ENCODE measurements at regions not wholly inside any gene's neighbourhood (a gene's known extent, or its start where the extent isn't known, plus 50 kb on each side); places are given as distances from the start of the nearest gene placed in this dataset.

- H3K27me3 ChIP-seq (ENCODE audit: control insufficient read depth in 1 of 2, insufficient read depth in 2 of 2, low read length in 2 of 2) = no peaks in the 10 kb centered on the region
- no peaks in the 10 kb centered on the region for H3K4me1 ChIP-seq (ENCODE audit: insufficient read depth, low read length)
- no peaks in the 10 kb centered on the region for H3K36me3 ChIP-seq (ENCODE audit: insufficient read depth, low read length)
- H3K9ac ChIP-seq (ENCODE audit: low read length) = no peak overlapping the region
- no peak overlapping the region for H3K4me3 ChIP-seq (ENCODE audit: low read depth in 1 of 2, low read length in 2 of 2)
- no peaks in the 10 kb centered on the region for H3K9me3 ChIP-seq (ENCODE audit: low read length)
- no peak overlapping the region for H3K27ac ChIP-seq (ENCODE audit: low read depth, low read length)
These were observed 284.4 kb downstream of the PIK3R1 start for GRCh38 chr5:68499987-68500386.

GRCh38 chr5:68500813-68501212 is 285.3 kb downstream of the PIK3R1 start:
- no peaks in the 10 kb centered on the region for H3K36me3 ChIP-seq (ENCODE audit: insufficient read depth, low read length)
- H3K9ac ChIP-seq (ENCODE audit: low read length) = no peak overlapping the region
- H3K27ac ChIP-seq (ENCODE audit: low read depth, low read length) = no peak overlapping the region
- H3K4me3 ChIP-seq (ENCODE audit: low read depth in 1 of 2, low read length in 2 of 2) = no peak overlapping the region
- H3K9me3 ChIP-seq (ENCODE audit: low read length) = no peaks in the 10 kb centered on the region
- H3K27me3 ChIP-seq (ENCODE audit: control insufficient read depth in 1 of 2, insufficient read depth in 2 of 2, low read length in 2 of 2) = no peaks in the 10 kb centered on the region
- no peaks in the 10 kb centered on the region for H3K4me1 ChIP-seq (ENCODE audit: insufficient read depth, low read length)

GRCh38 chr5:68502531-68502930 is 287.0 kb downstream of the PIK3R1 start:
- Histone ChIP-seq H3K9ac (ENCODE audit: low read length) (no peak overlapping the region), H3K4me3 (ENCODE audit: low read depth in 1 of 2, low read length in 2 of 2) (no peak overlapping the region), H3K36me3 (ENCODE audit: insufficient read depth, low read length) (no peaks in the 10 kb centered on the region), H3K9me3 (ENCODE audit: low read length) (no peaks in the 10 kb centered on the region), H3K27me3 (ENCODE audit: control insufficient read depth in 1 of 2, insufficient read depth in 2 of 2, low read length in 2 of 2) (no peaks in the 10 kb centered on the region), H3K4me1 (ENCODE audit: insufficient read depth, low read length) (no peaks in the 10 kb centered on the region), H3K27ac (ENCODE audit: low read depth, low read length) (no peak overlapping the region)

- Histone ChIP-seq H3K27ac (ENCODE audit: low read depth, low read length) (no peak overlapping the region), H3K27me3 (ENCODE audit: control insufficient read depth in 1 of 2, insufficient read depth in 2 of 2, low read length in 2 of 2) (no peaks in the 10 kb centered on the region), H3K9ac (ENCODE audit: low read length) (no peak overlapping the region), H3K9me3 (ENCODE audit: low read length) (no peaks in the 10 kb centered on the region), H3K36me3 (ENCODE audit: insufficient read depth, low read length) (no peaks in the 10 kb centered on the region), H3K4me1 (ENCODE audit: insufficient read depth, low read length) (no peaks in the 10 kb centered on the region), H3K4me3 (ENCODE audit: low read depth in 1 of 2, low read length in 2 of 2) (no peak overlapping the region)
These were observed 288.8 kb downstream of the PIK3R1 start for GRCh38 chr5:68504306-68504705.

GRCh38 chr5:68505917-68506860 is 290.6 kb downstream of the PIK3R1 start:
- Histone ChIP-seq H3K36me3 (ENCODE audit: insufficient read depth, low read length) (no peaks in the 10 kb centered on the region), H3K4me1 (ENCODE audit: insufficient read depth, low read length) (no peaks in the 10 kb centered on the region), H3K9me3 (ENCODE audit: low read length) (no peaks in the 10 kb centered on the region), H3K9ac (ENCODE audit: low read length) (no peak overlapping the region), H3K27me3 (ENCODE audit: control insufficient read depth in 1 of 2, insufficient read depth in 2 of 2, low read length in 2 of 2) (no peaks in the 10 kb centered on the region), H3K4me3 (ENCODE audit: low read depth in 1 of 2, low read length in 2 of 2) (no peak overlapping the region), H3K27ac (ENCODE audit: low read depth, low read length) (no peak overlapping the region)

GRCh38 chr5:68515514-68515913 is 300.0 kb downstream of the PIK3R1 start:
- Histone ChIP-seq H3K4me1 (ENCODE audit: insufficient read depth, low read length) (no peaks in the 10 kb centered on the region), H3K27ac (ENCODE audit: low read depth, low read length) (no peak overlapping the region), H3K9ac (ENCODE audit: low read length) (no peak overlapping the region), H3K27me3 (ENCODE audit: control insufficient read depth in 1 of 2, insufficient read depth in 2 of 2, low read length in 2 of 2) (no peaks in the 10 kb centered on the region), H3K4me3 (ENCODE audit: low read depth in 1 of 2, low read length in 2 of 2) (no peak overlapping the region), H3K9me3 (ENCODE audit: low read length) (no peaks in the 10 kb centered on the region), H3K36me3 (ENCODE audit: insufficient read depth, low read length) (no peaks in the 10 kb centered on the region)

GRCh38 chr5:68518286-68518685 is 302.7 kb downstream of the PIK3R1 start:
- Histone ChIP-seq H3K36me3 (ENCODE audit: insufficient read depth, low read length) (no peaks in the 10 kb centered on the region), H3K9me3 (ENCODE audit: low read length) (no peaks in the 10 kb centered on the region), H3K4me3 (ENCODE audit: low read depth in 1 of 2, low read length in 2 of 2) (no peak overlapping the region), H3K4me1 (ENCODE audit: insufficient read depth, low read length) (peaks cover 13% of the 10 kb centered on the region), H3K9ac (ENCODE audit: low read length) (no peak overlapping the region), H3K27ac (ENCODE audit: low read depth, low read length) (no peak overlapping the region), H3K27me3 (ENCODE audit: control insufficient read depth in 1 of 2, insufficient read depth in 2 of 2, low read length in 2 of 2) (no peaks in the 10 kb centered on the region)

- H3K36me3 ChIP-seq (ENCODE audit: insufficient read depth, low read length) = no peaks in the 10 kb centered on the region
- H3K4me1 ChIP-seq (ENCODE audit: insufficient read depth, low read length) = peaks cover 15% of the 10 kb centered on the region
- H3K9ac ChIP-seq (ENCODE audit: low read length) = no peak overlapping the region
- no peaks in the 10 kb centered on the region for H3K27me3 ChIP-seq (ENCODE audit: control insufficient read depth in 1 of 2, insufficient read depth in 2 of 2, low read length in 2 of 2)
- no peak overlapping the region for H3K27ac ChIP-seq (ENCODE audit: low read depth, low read length)
- no peak overlapping the region for H3K4me3 ChIP-seq (ENCODE audit: low read depth in 1 of 2, low read length in 2 of 2)
- no peaks in the 10 kb centered on the region for H3K9me3 ChIP-seq (ENCODE audit: low read length)
These were observed 303.6 kb downstream of the PIK3R1 start for GRCh38 chr5:68519143-68519542.

GRCh38 chr5:68521776-68522175 is 306.2 kb downstream of the PIK3R1 start:
- Histone ChIP-seq H3K27me3 (ENCODE audit: control insufficient read depth in 1 of 2, insufficient read depth in 2 of 2, low read length in 2 of 2) (no peaks in the 10 kb centered on the region), H3K27ac (ENCODE audit: low read depth, low read length) (no peak overlapping the region)

GRCh38 chr5:68522863-68523262 is 307.3 kb downstream of the PIK3R1 start:
- Histone ChIP-seq H3K4me1 (ENCODE audit: insufficient read depth, low read length) (peaks cover 15% of the 10 kb centered on the region), H3K36me3 (ENCODE audit: insufficient read depth, low read length) (no peaks in the 10 kb centered on the region), H3K27ac (ENCODE audit: low read depth, low read length) (no peak overlapping the region), H3K4me3 (ENCODE audit: low read depth in 1 of 2, low read length in 2 of 2) (no peak overlapping the region), H3K27me3 (ENCODE audit: control insufficient read depth in 1 of 2, insufficient read depth in 2 of 2, low read length in 2 of 2) (no peaks in the 10 kb centered on the region), H3K9me3 (ENCODE audit: low read length) (no peaks in the 10 kb centered on the region), H3K9ac (ENCODE audit: low read length) (no peak overlapping the region)

More at GRCh38 chr5:68521776-68522175, 306.2 kb downstream of the PIK3R1 start:
- Histone ChIP-seq H3K4me1 (ENCODE audit: insufficient read depth, low read length) (peaks cover 15% of the 10 kb centered on the region), H3K36me3 (ENCODE audit: insufficient read depth, low read length) (no peaks in the 10 kb centered on the region), H3K9ac (ENCODE audit: low read length) (no peak overlapping the region), H3K4me3 (ENCODE audit: low read depth in 1 of 2, low read length in 2 of 2) (no peak overlapping the region), H3K9me3 (ENCODE audit: low read length) (no peaks in the 10 kb centered on the region)

GRCh38 chr5:68528821-68529273 is 313.3 kb downstream of the PIK3R1 start:
- Histone ChIP-seq H3K4me3 (ENCODE audit: low read depth in 1 of 2, low read length in 2 of 2) (no peak overlapping the region), H3K36me3 (ENCODE audit: insufficient read depth, low read length) (no peaks in the 10 kb centered on the region), H3K27ac (ENCODE audit: low read depth, low read length) (no peak overlapping the region), H3K9ac (ENCODE audit: low read length) (no peak overlapping the region), H3K4me1 (ENCODE audit: insufficient read depth, low read length) (peaks cover 9% of the 10 kb centered on the region), H3K27me3 (ENCODE audit: control insufficient read depth in 1 of 2, insufficient read depth in 2 of 2, low read length in 2 of 2) (no peaks in the 10 kb centered on the region), H3K9me3 (ENCODE audit: low read length) (no peaks in the 10 kb centered on the region)

GRCh38 chr5:68529581-68529980 is 314.0 kb downstream of the PIK3R1 start:
- no peaks in the 10 kb centered on the region for H3K27me3 ChIP-seq (ENCODE audit: control insufficient read depth in 1 of 2, insufficient read depth in 2 of 2, low read length in 2 of 2)
- H3K4me1 ChIP-seq (ENCODE audit: insufficient read depth, low read length) = peaks cover 10% of the 10 kb centered on the region
- no peak overlapping the region for H3K9ac ChIP-seq (ENCODE audit: low read length)
- no peak overlapping the region for H3K27ac ChIP-seq (ENCODE audit: low read depth, low read length)
- no peaks in the 10 kb centered on the region for H3K9me3 ChIP-seq (ENCODE audit: low read length)
- no peaks in the 10 kb centered on the region for H3K36me3 ChIP-seq (ENCODE audit: insufficient read depth, low read length)
- H3K4me3 ChIP-seq (ENCODE audit: low read depth in 1 of 2, low read length in 2 of 2) = no peak overlapping the region
